Astrocyte of the cerebellum (primary cell): ENCODE measurements at regions not wholly inside any gene's neighbourhood (a gene's known extent, or its start where the extent isn't known, plus 50 kb on each side); places are given as distances from the start of the nearest gene placed in this dataset.

Experiments
- DNase-seq: peaks from one replicate; pipeline ENCODE4 v3.0.0-alpha.2; 2011; ENCODE audit warnings: low read depth
- H3K4me3 ChIP-seq: 2 replicates; pipeline ENCODE4 v1.5.1; 2011; ENCODE audit warnings: mild to moderate bottlenecking, low read depth, low read length, moderate library complexity
- CTCF ChIP-seq: IDR thresholded peaks from 2 replicates; pipeline ENCODE4 v1.5.1; 2012; ENCODE audit warnings: low read length, low read depth, moderate library complexity, mild to moderate bottlenecking; ENCODE audit errors: missing control alignments
- in situ Hi-C: cut with HindIII; loops from 2 replicates; pipeline ENCODE4 v1.10.0; 2017; ENCODE audit warnings: low sequenced_read_pairs

- DNase-seq: no peak
- H3K4me3 ChIP-seq: no peak overlapping the region
- in situ Hi-C loops: no loop called here
- no peak for TF ChIP-seq CTCF
Observed at GRCh38 chr1:78401148-78401547, 89.6 kb upstream of the PTGFR start.

GRCh38 chr1:78408192-78408591 is 82.6 kb upstream of the PTGFR start:
- no peak for DNase-seq
- H3K4me3 ChIP-seq: no peak overlapping the region
- in situ Hi-C loops: no loop called here
- TF ChIP-seq CTCF: no peak

- TF ChIP-seq CTCF: no peak
- no peak overlapping the region for H3K4me3 ChIP-seq
- DNase-seq: no peak
- in situ Hi-C loops: no loop called here
Observed at GRCh38 chr1:78408810-78409209, 82.0 kb upstream of the PTGFR start.

GRCh38 chr1:78410643-78411042 is 80.1 kb upstream of the PTGFR start:
- H3K4me3 ChIP-seq: no peak overlapping the region
- in situ Hi-C loops: no loop called here
- TF ChIP-seq CTCF: no peak
- DNase-seq: no peak

GRCh38 chr1:78411707-78412106 is 79.1 kb upstream of the PTGFR start:
- no peak for DNase-seq
- in situ Hi-C loops: no loop called here
- no peak for TF ChIP-seq CTCF
- no peak overlapping the region for H3K4me3 ChIP-seq

- DNase-seq: no peak
- no peak overlapping the region for H3K4me3 ChIP-seq
- in situ Hi-C loops: no loop called here
- no peak for TF ChIP-seq CTCF
Observed at GRCh38 chr1:78415165-78415564, 75.6 kb upstream of the PTGFR start.

GRCh38 chr1:78419309-78419708 is 71.5 kb upstream of the PTGFR start:
- in situ Hi-C loops: no loop called here
- TF ChIP-seq CTCF: no peak
- no peak overlapping the region for H3K4me3 ChIP-seq
- peak; percentile 89 for DNase-seq
